ENCODE measurements at regions not wholly inside any gene's neighbourhood (a gene's known extent, or its start where the extent isn't known, plus 50 kb on each side); places are given as distances from the start of the nearest gene placed in this dataset.

- TF ChIP-seq GATA2 (IDR thresholded peaks at IDR 0.05; ENCODE audit: low read depth, low read length) = no peak
- TF ChIP-seq GATA3 (IDR thresholded peaks at IDR 0.05; ENCODE audit: low read depth, low read length) = no peak
Measured at GRCh38 chr12:89161557-89161956, 190.7 kb downstream of the DUSP6 start.
